GM21515 (cell line): ENCODE measurements at regions not wholly inside any gene's neighbourhood (a gene's known extent, or its start where the extent isn't known, plus 50 kb on each side); places are given as distances from the start of the nearest gene placed in this dataset.
"Not testable (repeated sequence)": the region's sequence is repeated elsewhere in the genome, so short reads cannot be mapped to it uniquely, and the experiment has no call there.

Experiments
- ATAC-seq: cut with Tn5 transposase; IDR thresholded peaks from one replicate; pipeline ENCODE4 v1.9.1; 2021; ENCODE audit not compliant: unreplicated experiment

DNA sequence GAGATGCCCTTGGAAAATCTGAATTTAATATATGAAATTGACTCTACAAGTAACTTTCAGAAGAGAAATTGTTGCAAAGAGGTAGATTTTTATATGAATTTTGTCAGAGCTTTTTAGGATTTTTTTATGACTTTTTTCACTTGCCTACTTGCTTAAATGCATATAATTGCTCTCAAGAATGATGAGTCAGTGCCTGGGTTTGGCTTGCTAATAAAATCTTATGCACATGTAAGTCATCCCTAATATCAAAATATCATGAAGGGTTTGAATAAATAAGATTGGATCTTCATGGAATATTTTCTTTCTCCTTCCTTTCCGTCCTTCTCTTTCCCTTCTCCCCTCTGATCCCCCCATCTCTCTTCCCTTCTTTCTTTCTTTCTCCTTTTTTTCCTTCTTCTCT is 354.1 kb downstream of the TXNL1 start:
- ATAC-seq: no peak

- ATAC-seq: no peak
Measured at GRCh38 chr18:56283316-56283715, 355.1 kb downstream of the TXNL1 start.

DNA sequence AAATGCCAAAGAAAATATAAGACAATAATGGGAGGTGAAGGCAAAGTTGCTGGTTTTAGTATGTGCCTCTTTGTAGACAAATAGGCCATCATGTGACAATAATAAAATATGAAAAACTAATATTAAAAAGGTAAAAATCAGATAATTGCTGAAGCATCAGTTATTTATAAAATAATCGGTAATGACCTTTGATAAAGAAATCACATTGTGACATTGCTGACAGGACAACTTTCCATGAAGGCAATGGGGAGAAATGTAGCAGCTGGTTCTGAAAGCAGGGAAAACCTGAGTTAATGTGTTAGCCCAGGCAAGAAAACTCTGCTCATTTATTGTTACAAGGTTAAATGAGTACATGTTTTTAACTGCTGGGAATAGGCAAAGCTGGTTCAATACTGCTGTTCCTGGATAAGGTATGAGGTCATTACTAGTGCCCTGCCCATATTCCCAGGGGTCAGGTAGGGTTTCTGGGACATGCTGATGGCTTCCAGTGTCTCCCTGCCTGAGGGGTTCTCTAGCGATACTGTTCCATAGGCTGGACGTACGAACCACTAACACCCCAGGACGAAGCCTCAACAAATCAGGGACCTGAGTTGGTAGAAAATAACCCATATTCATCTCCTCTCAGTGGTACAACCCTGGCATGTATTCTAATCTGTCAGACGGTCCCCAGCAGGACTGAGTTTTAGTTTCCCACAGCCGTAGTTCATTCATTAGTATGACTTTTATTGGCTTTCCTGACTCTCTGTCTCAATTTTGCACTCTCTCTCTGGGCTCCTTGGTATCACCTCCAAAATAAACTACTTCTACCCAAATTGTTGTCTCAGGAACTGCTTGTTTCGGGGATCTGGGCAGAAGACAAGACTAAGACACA is 355.9 kb downstream of the TXNL1 start:
- no peak for ATAC-seq

DNA sequence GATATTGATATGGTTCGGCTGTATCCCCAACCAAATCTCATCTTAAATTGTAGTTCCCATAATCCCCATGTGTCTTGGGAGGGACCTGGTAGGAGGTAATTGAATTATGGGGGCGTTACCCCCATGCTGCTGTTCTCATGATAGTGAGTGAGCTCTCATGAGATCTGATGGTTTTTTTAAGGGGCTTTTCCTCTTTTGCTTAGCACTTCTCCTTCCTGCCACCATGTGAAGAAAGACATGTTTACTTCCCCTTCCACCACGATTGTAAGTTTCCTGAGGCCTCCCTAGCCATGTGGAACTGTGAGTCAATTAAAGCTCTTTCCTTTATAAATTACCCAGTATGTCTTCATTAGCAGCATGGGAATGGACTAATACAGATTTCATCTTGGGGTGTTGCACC is 358.6 kb downstream of the TXNL1 start:
- ATAC-seq: not testable (repeated sequence)

GRCh38 chr18:56278421-56279003 is 359.9 kb downstream of the TXNL1 start:
- ATAC-seq: no peak

- ATAC-seq: no peak
Measured at GRCh38 chr18:56276466-56276865, 361.9 kb downstream of the TXNL1 start.

DNA sequence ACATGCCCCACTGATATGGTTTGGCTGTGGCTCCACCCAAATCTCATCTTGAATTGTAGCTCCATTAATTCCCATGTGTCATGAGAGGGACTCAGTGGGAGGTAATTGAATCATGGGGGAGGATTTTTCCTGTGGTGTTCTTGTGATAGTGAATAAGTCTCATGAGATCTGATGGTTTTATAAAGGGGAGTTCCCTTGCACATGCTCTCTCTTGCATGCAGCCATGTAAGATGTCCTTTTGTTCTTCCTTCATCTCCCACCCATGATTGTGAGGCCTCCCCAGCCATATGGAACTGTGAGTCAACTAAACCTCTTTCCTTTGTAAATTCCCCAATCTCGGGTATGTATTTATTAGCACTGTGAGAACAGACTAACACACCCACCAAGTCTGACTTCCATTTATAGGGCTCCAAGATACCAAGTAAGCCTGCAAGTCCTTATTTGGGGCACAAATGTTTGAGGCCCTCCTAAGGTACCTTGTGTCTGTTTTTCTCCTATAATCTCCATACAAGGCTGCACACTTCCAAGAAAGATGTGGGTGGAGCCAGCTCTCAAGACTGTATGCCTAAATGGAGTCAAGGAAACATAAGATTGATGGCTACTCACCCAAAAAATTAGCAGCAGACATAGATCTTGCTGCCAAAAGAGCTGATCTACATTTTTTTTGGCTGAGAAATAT is 364.7 kb downstream of the TXNL1 start:
- ATAC-seq: no peak

DNA sequence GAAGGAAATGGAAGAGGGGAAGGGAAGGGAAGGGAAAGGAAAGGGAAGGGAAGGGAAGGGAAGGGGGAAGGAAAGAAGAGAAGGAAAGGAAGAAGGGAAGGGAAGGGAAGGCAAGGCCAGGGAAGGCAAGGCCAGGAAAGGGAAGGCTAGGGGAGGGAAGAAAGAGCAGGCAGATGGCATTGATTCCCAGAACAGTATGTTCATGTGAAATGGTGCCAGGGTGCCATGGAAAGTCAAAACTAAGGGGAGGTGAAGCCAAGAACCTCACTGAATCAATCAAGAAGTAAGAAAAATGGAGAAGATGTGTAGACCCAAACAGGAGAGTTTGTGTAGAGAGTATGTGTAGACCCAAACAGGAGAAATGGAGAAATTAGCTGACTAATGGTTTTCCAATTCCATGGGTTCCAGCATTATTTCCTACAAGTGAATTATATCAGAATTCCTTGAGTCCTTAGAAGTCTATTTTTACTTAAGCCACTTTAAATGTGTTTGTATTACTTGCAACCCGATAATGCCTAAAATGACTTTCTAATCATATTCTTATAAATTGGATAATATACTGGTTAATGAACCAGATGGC is 367.6 kb downstream of the TXNL1 start:
- ATAC-seq: no peak

DNA sequence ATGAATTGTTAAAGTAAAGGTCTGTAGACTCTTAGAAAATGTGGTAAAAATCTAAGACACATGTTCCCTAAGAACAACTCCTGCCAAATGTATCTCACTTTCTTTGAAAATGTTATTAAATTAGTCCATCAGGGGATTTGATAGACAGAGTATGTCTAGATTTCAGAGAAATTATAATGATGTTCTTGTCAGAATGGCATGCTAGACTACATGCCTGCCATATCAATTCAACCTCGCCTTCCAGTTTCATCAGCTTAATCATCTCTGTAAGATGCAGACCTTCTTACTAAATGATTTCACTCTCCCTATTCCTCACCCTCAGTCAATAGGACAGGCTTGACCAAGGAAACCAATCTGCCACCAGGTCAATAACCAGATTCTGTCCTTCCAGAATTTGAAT is 368.4 kb downstream of the TXNL1 start:
- ATAC-seq: no peak

DNA sequence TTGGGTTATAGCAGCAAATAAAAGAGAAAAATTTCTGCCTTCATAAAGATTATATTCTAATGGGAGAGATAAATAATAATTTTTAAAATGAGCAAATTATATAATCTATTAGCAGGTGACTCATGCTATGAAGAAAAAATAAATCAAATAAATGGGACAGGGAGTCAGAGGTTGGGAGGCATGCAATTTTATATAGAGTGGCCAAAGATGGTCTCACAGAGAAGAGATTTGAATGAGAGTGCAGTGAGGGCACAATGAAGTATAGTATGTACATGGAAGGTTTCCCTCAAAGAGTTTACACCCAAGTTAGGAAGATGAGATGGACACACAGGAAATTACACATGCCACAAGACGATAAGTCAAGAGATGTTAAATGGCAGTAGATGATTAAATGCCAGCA is 369.4 kb downstream of the TXNL1 start:
- ATAC-seq: no peak

GRCh38 chr18:56267334-56267733 is 371.1 kb downstream of the TXNL1 start:
- ATAC-seq: no peak

- no peak for ATAC-seq
Measured at GRCh38 chr18:56258178-56258577, 380.2 kb downstream of the TXNL1 start.

- ATAC-seq: no peak
Measured at GRCh38 chr18:56257205-56257604, 381.2 kb downstream of the TXNL1 start.

DNA sequence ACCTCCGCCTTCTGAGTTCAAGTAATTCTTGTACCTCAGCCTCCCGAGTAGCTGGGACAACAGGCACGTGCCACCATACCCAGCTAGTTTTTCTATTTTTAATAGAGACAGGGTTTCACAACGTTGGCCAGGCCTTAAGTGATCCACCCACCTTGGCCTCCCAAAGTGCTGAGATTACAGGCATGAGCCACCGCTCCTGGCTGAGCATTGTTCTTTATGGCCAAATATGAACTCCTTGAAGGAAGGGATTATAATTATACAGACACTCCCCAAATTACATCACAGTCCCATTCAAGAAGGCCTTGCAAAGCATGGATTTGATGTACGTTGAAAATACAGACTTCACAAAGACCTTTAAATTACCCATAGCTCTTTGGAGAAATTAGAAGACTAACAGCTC is 381.7 kb downstream of the TXNL1 start:
- ATAC-seq: no peak

DNA sequence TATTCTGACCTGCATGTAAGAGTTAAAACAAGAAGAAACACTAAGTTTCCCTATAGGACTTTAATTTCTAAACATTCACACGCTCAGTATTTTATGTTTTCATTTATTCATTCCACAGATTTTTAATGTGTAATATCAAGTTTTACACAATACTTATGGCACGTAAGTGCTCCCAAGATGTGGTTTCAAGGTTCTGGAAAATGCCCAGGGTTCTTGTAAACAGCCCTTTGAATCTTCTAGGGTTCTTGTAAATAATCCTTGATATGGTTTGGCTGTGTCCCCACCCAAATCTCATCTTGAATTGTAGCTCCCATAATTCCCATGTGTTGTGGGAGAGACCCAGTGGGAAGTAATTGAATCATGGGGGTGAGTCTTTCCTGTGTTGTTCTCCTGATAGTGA is 383.0 kb downstream of the TXNL1 start:
- no peak for ATAC-seq

DNA sequence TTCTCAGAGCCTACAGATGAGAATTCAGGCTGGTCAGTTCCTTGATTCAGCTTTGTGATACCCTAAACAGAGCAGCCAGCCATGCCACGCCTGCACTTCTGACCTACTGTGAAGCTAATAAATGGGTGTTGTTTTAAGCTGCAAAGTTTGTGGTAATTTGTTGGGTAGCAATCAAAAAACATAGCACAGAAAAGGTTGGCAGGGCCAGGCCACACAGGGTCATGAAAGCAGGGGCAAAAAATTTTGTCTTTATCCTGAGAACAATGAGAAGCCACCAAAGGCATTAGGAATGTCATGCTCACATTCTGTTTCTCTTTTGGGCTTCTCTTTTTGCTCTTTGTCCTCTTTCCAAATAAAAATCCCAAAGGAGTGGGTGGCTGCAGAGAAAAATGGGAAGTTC is 385.9 kb downstream of the TXNL1 start:
- ATAC-seq: no peak

- peak; percentile 94 for ATAC-seq
Measured at GRCh38 chr18:56248610-56249235, 389.7 kb downstream of the TXNL1 start.

DNA sequence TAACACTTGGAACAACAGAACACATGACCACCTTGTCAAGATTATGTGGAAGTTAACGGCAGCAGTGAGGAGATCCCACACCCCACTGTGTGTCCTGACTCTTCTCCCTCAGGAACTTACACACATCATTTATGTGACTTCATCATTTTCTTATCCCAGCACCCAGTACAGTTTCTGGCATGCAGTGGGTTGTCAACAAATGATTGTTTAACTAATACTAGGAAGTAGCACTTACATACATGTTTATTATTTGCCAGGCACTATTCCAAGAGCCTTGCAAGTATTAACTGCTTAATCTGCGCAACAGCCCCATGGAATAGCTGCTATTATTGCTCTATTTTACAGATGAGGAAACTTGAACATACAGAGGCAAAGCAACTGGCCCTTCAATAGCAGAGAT is 391.5 kb downstream of the TXNL1 start:
- ATAC-seq: no peak

- no peak for ATAC-seq
Measured at GRCh38 chr18:56245866-56246580, 392.4 kb downstream of the TXNL1 start.

GRCh38 chr18:56240405-56240804 is 398.0 kb downstream of the TXNL1 start:
- no peak for ATAC-seq

DNA sequence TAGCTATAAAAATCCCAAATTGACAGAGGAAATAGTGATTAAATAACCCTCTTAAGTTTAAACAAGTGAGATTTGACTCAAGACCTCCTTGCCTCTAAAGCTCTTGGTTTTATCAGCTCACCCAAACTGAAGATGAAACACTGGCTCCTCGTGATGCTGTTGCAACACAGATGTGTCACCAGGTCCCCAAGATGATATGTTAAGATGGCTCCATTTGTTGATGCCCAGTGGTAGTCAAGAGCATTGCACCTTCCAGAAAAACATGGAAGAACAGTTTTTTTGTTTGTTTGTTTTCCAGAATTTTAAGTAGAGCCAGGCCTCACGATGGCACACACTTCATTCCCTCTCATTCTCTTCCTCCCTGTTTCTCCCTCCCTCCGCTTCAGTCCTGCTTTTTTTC is 399.8 kb downstream of the TXNL1 start:
- ATAC-seq: no peak
